CD4-positive, alpha-beta T cell treated with Interleukin-6 for 4 hours (primary cell): ENCODE measurements at regions not wholly inside any gene's neighbourhood (a gene's known extent, or its start where the extent isn't known, plus 50 kb on each side); places are given as distances from the start of the nearest gene placed in this dataset.

Experiments used
- DNase-seq: peaks from one replicate; pipeline ENCODE4 v3.0.0-alpha.2; 2020; ENCODE audit warnings: mixed read lengths

- DNase-seq: no peak
Observed at GRCh38 chr22:47600281-47600680, 837.8 kb downstream of the TBC1D22A start.

- DNase-seq: no peak
Observed at GRCh38 chr22:47599753-47600152, 837.3 kb downstream of the TBC1D22A start.

GRCh38 chr22:47598864-47599263 is 836.4 kb downstream of the TBC1D22A start:
- DNase-seq: no peak

- no peak for DNase-seq
Observed at GRCh38 chr22:47597041-47597440, 834.6 kb downstream of the TBC1D22A start.

GRCh38 chr22:47596176-47596690 is 833.8 kb downstream of the TBC1D22A start:
- no peak for DNase-seq

- DNase-seq: no peak
Observed at GRCh38 chr22:47594836-47595521, 832.5 kb downstream of the TBC1D22A start.

- DNase-seq: no peak
Observed at GRCh38 chr22:47593911-47594311, 831.5 kb downstream of the TBC1D22A start.

- no peak for DNase-seq
Observed at GRCh38 chr22:47593291-47593690, 830.8 kb downstream of the TBC1D22A start.

GRCh38 chr22:47592791-47593190 is 830.3 kb downstream of the TBC1D22A start:
- no peak for DNase-seq

- no peak for DNase-seq
Observed at GRCh38 chr22:47591709-47592108, 829.3 kb downstream of the TBC1D22A start.

GRCh38 chr22:47591016-47591415 is 828.6 kb downstream of the TBC1D22A start:
- no peak for DNase-seq

- no peak for DNase-seq
Observed at GRCh38 chr22:47589271-47590250, 827.1 kb downstream of the TBC1D22A start.

- DNase-seq: no peak
Observed at GRCh38 chr22:47588578-47588960, 826.1 kb downstream of the TBC1D22A start.

- DNase-seq: no peak
Observed at GRCh38 chr22:47587861-47588577, 825.6 kb downstream of the TBC1D22A start.

GRCh38 chr22:47587361-47587760 is 824.9 kb downstream of the TBC1D22A start:
- DNase-seq: no peak

GRCh38 chr22:47586946-47587345 is 824.5 kb downstream of the TBC1D22A start:
- DNase-seq: no peak

GRCh38 chr22:47586038-47586437 is 823.6 kb downstream of the TBC1D22A start:
- DNase-seq: no peak

- DNase-seq: no peak
Observed at GRCh38 chr22:47583959-47584562, 821.6 kb downstream of the TBC1D22A start.

- DNase-seq: no peak
Observed at GRCh38 chr22:47582067-47582466, 819.6 kb downstream of the TBC1D22A start.

- no peak for DNase-seq
Observed at GRCh38 chr22:47580121-47580520, 817.7 kb downstream of the TBC1D22A start.

GRCh38 chr22:47576908-47577307 is 814.5 kb downstream of the TBC1D22A start:
- DNase-seq: no peak

GRCh38 chr22:47575291-47575690 is 812.8 kb downstream of the TBC1D22A start:
- DNase-seq: no peak

- no peak for DNase-seq
Observed at GRCh38 chr22:47574556-47574955, 812.1 kb downstream of the TBC1D22A start.
